ENCODE measurements at regions not wholly inside any gene's neighbourhood (a gene's known extent, or its start where the extent isn't known, plus 50 kb on each side); places are given as distances from the start of the nearest gene placed in this dataset.

DNA sequence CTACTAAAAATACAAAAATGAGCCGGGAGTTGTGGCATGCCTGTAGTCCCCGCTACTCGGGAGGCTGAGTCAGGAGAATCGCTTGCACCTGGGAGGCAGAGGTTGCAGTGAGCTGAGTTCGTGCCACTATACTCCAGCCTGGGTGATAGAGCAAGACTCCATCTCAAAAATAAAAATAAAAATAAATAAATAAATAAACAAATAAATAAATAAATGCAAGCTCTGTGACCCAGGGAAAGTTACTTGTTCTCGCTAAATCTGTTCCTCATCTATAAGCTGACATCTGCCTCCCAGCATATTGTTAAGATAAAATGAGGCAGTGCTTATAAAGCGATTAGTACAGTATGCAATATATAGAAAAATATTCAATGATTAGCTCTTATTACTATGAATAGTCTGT lies 56.4 kb upstream of the STK38L start:
- Histone ChIP-seq H3K36me3 (no peaks in the 10 kb centered on the region), H3K4me3 (no peak overlapping the region), H3K27ac (no peak overlapping the region), H3K9me3 (no peaks in the 10 kb centered on the region), H3K4me1 (no peaks in the 10 kb centered on the region), H3K27me3 (replicated peaks in 1 of 7) (no peaks in the 10 kb centered on the region)
- 95 to 98% (median 96%) methylated on average over 7 of the region's 7 CpGs for WGBS, 5 donors
- DNase-seq = no peak
- TF ChIP-seq, protein P1, sequence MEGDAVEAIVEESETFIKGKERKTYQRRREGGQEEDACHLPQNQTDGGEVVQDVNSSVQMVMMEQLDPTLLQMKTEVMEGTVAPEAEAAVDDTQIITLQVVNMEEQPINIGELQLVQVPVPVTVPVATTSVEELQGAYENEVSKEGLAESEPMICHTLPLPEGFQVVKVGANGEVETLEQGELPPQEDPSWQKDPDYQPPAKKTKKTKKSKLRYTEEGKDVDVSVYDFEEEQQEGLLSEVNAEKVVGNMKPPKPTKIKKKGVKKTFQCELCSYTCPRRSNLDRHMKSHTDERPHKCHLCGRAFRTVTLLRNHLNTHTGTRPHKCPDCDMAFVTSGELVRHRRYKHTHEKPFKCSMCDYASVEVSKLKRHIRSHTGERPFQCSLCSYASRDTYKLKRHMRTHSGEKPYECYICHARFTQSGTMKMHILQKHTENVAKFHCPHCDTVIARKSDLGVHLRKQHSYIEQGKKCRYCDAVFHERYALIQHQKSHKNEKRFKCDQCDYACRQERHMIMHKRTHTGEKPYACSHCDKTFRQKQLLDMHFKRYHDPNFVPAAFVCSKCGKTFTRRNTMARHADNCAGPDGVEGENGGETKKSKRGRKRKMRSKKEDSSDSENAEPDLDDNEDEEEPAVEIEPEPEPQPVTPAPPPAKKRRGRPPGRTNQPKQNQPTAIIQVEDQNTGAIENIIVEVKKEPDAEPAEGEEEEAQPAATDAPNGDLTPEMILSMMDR (IDR thresholded peaks at IDR 0.05 in 8 of 11, conservative IDR thresholded peaks at IDR 0.05 in 3 of 11) = no peak
- TF ChIP-seq POLR2AphosphoS5 (IDR thresholded peaks at IDR 0.05) (no peak), POLR2A (IDR thresholded peaks at IDR 0.05) (no peak)
- intact Hi-C loops (cut with DNase I; ENCODE audit: low total_unique reads) = no loop called here

DNA sequence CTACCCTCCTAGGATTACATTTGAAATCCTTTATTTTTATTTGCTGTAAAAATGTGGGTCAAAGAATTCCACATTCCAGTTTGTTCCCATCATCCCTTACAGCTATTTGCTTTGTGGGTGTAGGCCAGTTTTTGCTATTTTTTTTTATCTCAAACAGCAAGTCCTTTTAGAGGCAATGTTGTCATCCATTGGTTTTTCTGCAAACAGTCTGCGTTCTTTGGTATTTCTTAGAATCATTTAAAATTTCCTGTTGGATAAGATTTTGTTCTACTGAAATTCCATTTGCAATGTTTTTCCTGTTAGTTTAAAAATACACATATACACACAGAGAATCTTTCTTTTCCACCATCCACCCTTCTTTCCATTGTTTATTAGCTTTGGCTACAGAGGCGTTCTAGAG lies 53.3 kb upstream of the STK38L start:
- no peak for DNase-seq
- Histone ChIP-seq H3K36me3 (no peaks in the 10 kb centered on the region), H3K4me3 (no peak overlapping the region), H3K27me3 (replicated peaks in 1 of 7) (no peaks in the 10 kb centered on the region), H3K4me1 (no peaks in the 10 kb centered on the region), H3K27ac (no peak overlapping the region), H3K9me3 (no peaks in the 10 kb centered on the region)
- TF ChIP-seq, protein P1 (IDR thresholded peaks at IDR 0.05 in 8 of 11, conservative IDR thresholded peaks at IDR 0.05 in 3 of 11) = no peak
- TF ChIP-seq POLR2AphosphoS5 (IDR thresholded peaks at IDR 0.05) = no peak
- no peak for TF ChIP-seq POLR2A (IDR thresholded peaks at IDR 0.05)
- 75 to 87% (median 82%) methylated on average over 2 of the region's 2 CpGs for WGBS, 5 donors
- intact Hi-C loops (cut with DNase I; ENCODE audit: low total_unique reads) = no loop called here

DNA sequence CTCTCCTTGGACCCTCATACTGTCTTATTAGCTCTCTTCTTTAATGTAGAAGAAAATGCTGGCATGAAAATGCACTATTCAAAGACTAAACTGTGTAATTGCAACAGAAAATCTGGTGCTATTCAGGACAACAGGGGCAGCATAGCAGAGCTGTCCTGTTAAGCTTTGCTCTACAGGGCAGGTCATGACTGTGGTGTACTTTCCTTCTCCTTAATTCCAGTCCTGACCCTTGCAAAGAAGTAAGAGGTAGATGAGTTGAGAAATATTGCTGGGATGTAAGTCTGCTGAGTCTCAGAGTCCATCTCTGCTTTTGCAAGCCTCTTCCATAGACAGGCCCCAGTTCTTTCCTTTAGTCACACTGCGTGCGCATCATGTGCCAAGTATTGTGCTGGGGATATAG lies 52.6 kb upstream of the STK38L start:
- H3K4me1 ChIP-seq = no peaks in the 10 kb centered on the region
- WGBS, 5 donors = 94 to 100% (median 98%) methylated on average over 2 of the region's 2 CpGs
- H3K36me3 ChIP-seq = no peaks in the 10 kb centered on the region
- intact Hi-C loops (cut with DNase I; ENCODE audit: low total_unique reads) = no loop called here
- TF ChIP-seq, protein P1 (IDR thresholded peaks at IDR 0.05 in 8 of 11, conservative IDR thresholded peaks at IDR 0.05 in 3 of 11) = no peak
- no peak for TF ChIP-seq POLR2A (IDR thresholded peaks at IDR 0.05)
- no peak for TF ChIP-seq POLR2AphosphoS5 (IDR thresholded peaks at IDR 0.05)
- H3K9me3 ChIP-seq = no peaks in the 10 kb centered on the region
- no peak overlapping the region for H3K27ac ChIP-seq
- no peaks in the 10 kb centered on the region for H3K27me3 ChIP-seq (replicated peaks in 1 of 7)
- no peak for DNase-seq
- no peak overlapping the region for H3K4me3 ChIP-seq

DNA sequence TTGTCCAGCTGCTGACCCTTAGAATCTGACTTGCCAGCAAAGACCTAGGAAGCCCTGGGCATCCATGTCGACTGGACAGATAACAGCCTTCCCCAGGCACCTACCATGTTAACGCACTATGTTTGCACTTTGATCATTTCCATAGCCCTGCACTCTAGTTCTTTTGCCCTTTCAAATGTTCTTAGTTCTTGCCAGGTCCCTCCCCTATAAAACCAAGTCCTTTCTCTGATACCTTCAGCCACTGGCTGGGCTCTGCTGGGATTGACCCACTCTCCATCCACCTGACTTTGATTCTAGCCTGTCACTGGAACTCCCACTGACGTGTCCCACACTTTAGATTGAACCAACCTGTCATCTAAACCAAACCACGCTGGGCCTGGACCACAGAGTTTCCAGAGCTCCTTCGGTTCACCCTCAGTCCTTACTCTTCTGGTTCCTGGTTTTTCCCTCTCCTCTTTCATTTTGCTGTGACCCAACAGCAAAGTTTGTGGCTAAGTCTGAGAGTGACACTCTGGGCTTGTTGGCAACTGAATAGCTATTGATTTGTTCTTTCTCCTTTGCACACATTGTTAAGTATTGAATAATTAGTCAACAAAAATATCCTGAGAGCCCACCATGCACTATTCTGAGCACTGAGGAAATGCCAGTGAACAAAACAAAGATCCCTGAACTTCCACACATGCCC lies 51.8 kb upstream of the STK38L start:
- TF ChIP-seq POLR2A (IDR thresholded peaks at IDR 0.05) = no peak
- TF ChIP-seq, protein P1 (IDR thresholded peaks at IDR 0.05 in 8 of 11, conservative IDR thresholded peaks at IDR 0.05 in 3 of 11) = no peak
- no peak for TF ChIP-seq POLR2AphosphoS5 (IDR thresholded peaks at IDR 0.05)
- no peak overlapping the region for H3K4me3 ChIP-seq
- 79 to 94% (median 89%) methylated on average over 5 of the region's 5 CpGs for whole genome bisulfite sequencing, 5 donors
- H3K9me3 ChIP-seq = no peaks in the 10 kb centered on the region
- no peaks in the 10 kb centered on the region for H3K4me1 ChIP-seq
- no peak overlapping the region for H3K27ac ChIP-seq
- H3K36me3 ChIP-seq = no peaks in the 10 kb centered on the region
- H3K27me3 ChIP-seq (replicated peaks in 1 of 7) = no peaks in the 10 kb centered on the region
- intact Hi-C loops (cut with DNase I; ENCODE audit: low total_unique reads) = no loop called here
- DNase-seq = no peak
